GM12892 (cell line): ENCODE measurements at regions not wholly inside any gene's neighbourhood (a gene's known extent, or its start where the extent isn't known, plus 50 kb on each side); places are given as distances from the start of the nearest gene placed in this dataset.

Experiments used
- DNase-seq: peaks from one replicate; pipeline ENCODE4 v3.0.0; 2011; ENCODE audit not compliant: insufficient read length
- FAIRE-seq: peaks from 2 replicates; lab custom pipeline; 2011; peaks lifted over from hg19 to GRCh38; lab: Jason Lieb, UNC
- POLR2A ChIP-seq: IDR thresholded peaks from 2 replicates; pipeline ENCODE4 v1.6.1; 2011; ENCODE audit warnings: low read depth, low read length, control low read depth
- POLR2AphosphoS5 ChIP-seq: IDR thresholded peaks from 2 replicates; pipeline ENCODE4 v1.6.1; 2011; ENCODE audit warnings: low read depth, low read length, control low read depth
- TAF1 ChIP-seq: IDR thresholded peaks from 2 replicates; pipeline ENCODE4 v1.6.1; 2011; ENCODE audit warnings: low read depth, mild to moderate bottlenecking, control low read depth, low read length, borderline replicate concordance

- FAIRE-seq: no peak
These were observed 483.6 kb downstream of the TAFA4 start for GRCh38 chr3:68448510-68449383.

DNA sequence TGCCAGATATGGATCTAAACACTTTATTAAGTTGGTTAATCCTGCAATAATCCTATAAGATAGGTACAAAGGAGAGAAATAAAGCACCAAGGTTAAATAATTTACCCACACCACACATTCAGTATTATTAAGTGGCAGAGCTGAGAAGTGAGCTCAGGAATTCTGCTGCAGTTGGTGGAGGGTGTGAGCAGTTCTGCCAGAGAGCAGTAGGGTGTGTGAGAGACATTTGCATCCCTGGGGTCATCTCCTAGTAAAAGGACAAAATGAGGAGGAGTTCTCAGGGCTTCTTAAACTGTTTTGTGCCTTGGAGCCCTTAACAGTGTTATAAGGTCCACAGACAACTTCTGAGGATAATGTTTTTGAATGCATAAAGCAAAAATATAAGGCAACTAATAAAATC is 484.5 kb downstream of the TAFA4 start:
- FAIRE-seq (no peak), DNase-seq (no peak)
- no peak for TF ChIP-seq POLR2AphosphoS5
- TF ChIP-seq TAF1: no peak
- no peak for TF ChIP-seq POLR2A

More at GRCh38 chr3:68448510-68449383, 483.6 kb downstream of the TAFA4 start:
- no peak for DNase-seq
- TF ChIP-seq POLR2A: no peak
- no peak for TF ChIP-seq TAF1
- no peak for TF ChIP-seq POLR2AphosphoS5

GRCh38 chr3:68441054-68441453 is 491.3 kb downstream of the TAFA4 start:
- DNase-seq: no peak
- no peak for FAIRE-seq
- TF ChIP-seq TAF1 (no peak), POLR2A (no peak), POLR2AphosphoS5 (no peak)

DNA sequence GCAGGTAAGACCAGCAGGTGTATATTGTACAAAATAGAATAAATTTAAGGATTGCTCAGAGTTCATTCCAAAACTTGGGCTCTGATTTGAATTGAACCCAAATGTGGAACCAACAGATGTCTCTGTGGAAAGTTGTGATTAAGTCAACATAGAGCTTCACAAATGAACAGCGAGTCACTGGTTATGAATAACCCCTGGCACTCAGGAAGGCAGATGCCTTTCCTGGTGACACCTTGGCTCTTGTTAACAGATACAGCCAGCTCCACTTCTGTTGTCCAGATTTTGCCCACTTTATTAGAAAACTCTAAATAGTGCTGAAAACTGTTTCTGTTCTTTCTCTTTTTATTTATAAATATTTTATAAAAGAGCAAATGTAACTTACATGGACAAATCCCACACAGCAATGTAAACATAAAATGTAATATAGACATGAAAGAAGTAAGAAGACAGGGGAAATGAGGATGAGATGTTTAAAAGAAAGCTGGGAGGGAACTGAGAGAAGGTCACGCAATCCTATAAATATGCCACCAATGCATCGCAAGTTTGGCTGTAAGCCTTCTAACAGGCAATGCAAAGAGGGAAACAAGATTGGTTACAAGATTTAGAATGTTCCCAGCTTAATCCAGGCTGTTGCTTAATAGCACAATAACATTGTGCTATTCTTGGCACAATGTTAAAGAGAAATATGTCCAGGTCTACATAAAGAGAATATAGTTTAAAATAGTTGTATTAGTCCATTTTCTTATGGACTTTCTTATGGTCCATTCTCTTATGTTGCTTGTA is 495.5 kb downstream of the TAFA4 start:
- TF ChIP-seq POLR2AphosphoS5: no peak
- no peak for TF ChIP-seq POLR2A
- TF ChIP-seq TAF1: no peak
- FAIRE-seq (no peak), DNase-seq (no peak)

DNA sequence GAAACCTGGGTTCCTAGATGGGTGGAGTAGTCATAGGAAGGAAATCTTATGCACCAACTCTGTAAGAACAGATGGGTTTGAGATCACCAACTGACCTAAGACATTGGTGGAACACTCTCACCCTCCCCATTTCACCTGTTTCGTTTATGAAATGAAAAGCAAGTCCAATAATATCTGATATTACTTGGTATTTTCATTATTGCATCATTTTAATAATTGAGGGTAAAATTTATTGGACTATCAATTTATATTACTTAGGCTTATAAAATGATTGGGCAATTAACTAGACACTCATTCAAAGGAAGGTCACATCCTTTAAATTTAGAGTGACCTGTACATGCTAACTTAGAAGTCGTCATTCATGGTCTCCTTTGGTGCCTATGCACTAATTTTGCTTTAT is 503.9 kb downstream of the TAFA4 start:
- DNase-seq: no peak
- no peak for TF ChIP-seq POLR2A
- TF ChIP-seq TAF1: no peak
- TF ChIP-seq POLR2AphosphoS5: no peak
- FAIRE-seq: no peak

- no peak for TF ChIP-seq TAF1
- no peak for TF ChIP-seq POLR2A
- TF ChIP-seq POLR2AphosphoS5: no peak
- DNase-seq (no peak), FAIRE-seq (no peak)
These were observed 507.4 kb downstream of the TAFA4 start for GRCh38 chr3:68424796-68425460.

GRCh38 chr3:68408626-68409025 is 523.7 kb downstream of the TAFA4 start:
- DNase-seq: no peak
- TF ChIP-seq POLR2A: no peak
- TF ChIP-seq POLR2AphosphoS5: no peak
- TF ChIP-seq TAF1: no peak
- no peak for FAIRE-seq

- DNase-seq: no peak
- no peak for FAIRE-seq
- TF ChIP-seq POLR2A (no peak), TAF1 (no peak)
These were observed 528.6 kb downstream of the TAFA4 start for GRCh38 chr3:68403741-68404140.

DNA sequence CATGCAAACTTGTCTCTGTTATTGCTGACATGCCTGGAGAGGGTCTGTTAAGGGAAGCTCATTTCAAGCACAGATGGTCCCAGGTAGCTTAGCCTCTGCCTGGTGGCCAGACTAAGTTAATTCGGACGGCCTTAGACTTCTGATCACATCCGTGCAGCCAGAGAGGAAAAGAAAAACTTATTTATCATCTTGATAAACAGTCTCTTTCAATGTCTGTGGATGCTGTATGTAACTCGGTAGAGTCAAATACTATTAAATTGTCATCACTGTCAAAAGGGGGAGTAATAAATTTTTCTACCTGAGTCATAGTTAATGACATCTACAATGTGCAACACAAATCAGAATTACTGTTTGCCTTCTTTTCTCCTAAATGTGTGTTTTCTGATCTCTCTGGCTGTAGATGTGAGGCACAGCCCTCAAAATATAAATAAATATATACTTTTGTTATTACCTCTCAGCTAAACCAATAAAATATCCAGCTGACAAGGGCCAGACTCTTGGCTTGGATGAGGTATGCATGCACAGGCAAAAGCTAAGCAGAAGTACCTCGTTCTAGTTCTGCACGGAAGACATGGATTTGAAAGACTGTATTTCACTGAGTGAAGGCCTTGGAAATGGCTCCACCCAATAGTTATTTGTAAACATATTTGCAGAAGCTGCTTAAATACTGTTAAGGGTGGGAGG is 530.0 kb downstream of the TAFA4 start:
- FAIRE-seq (no peak), DNase-seq (no peak)
- no peak for TF ChIP-seq POLR2AphosphoS5
- no peak for TF ChIP-seq TAF1
- no peak for TF ChIP-seq POLR2A

GRCh38 chr3:68378631-68379030 is 553.7 kb downstream of the TAFA4 start:
- DNase-seq: no peak

DNA sequence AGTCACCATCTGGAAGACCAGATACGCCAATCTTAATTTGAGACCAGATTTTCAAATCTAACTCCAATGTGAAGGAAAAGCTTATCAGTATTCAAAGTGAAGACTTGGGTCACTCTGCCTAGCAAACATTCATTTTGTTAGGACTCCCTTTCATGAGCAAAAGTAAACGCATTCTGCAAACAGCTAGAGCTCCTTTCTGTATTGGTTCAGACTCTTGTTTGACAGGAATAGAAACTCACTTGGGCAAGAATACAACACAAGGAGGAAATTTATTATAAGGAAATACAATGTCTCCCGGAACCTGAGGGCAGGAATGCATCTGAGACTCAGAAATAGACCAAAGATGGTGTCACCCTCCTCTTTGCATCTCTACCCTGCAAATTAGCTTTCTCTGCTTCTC is 558.6 kb downstream of the TAFA4 start:
- no peak for FAIRE-seq
- no peak for DNase-seq
- TF ChIP-seq TAF1 (no peak), POLR2AphosphoS5 (no peak)

More at GRCh38 chr3:68378631-68379030, 553.7 kb downstream of the TAFA4 start:
- no peak for TF ChIP-seq POLR2AphosphoS5
- TF ChIP-seq TAF1: no peak
- no peak for TF ChIP-seq POLR2A
- FAIRE-seq: no peak
